Dedifferentiated amniotic fluid mesenchymal stem cell (primary cell): ENCODE measurements at regions not wholly inside any gene's neighbourhood (a gene's known extent, or its start where the extent isn't known, plus 50 kb on each side); places are given as distances from the start of the nearest gene placed in this dataset.
"Not testable (repeated sequence)": the region's sequence is repeated elsewhere in the genome, so short reads cannot be mapped to it uniquely, and the experiment has no call there.

ENCODE experiments used
- DNase-seq: peaks from one replicate; pipeline ENCODE4 v3.0.0-alpha.2; 2016; ENCODE audit errors: extremely low spot score

- DNase-seq, result no peak
These were observed 609.6 kb downstream of the PKHD1 start for GRCh38 chr6:51477711-51478311.

- no peak for DNase-seq
These were observed 608.1 kb downstream of the PKHD1 start for GRCh38 chr6:51479296-51479695.

- DNase-seq, result no peak
These were observed 607.4 kb downstream of the PKHD1 start for GRCh38 chr6:51480040-51480439.

- not testable (repeated sequence) for DNase-seq
These were observed 601.5 kb downstream of the PKHD1 start for GRCh38 chr6:51485869-51486268.

- DNase-seq, result no peak
These were observed 599.5 kb downstream of the PKHD1 start for GRCh38 chr6:51487937-51488336.

- no peak for DNase-seq
These were observed 598.3 kb downstream of the PKHD1 start for GRCh38 chr6:51489133-51489532.

- no peak for DNase-seq
These were observed 597.3 kb downstream of the PKHD1 start for GRCh38 chr6:51490101-51490500.

- no peak for DNase-seq
These were observed 593.1 kb downstream of the PKHD1 start for GRCh38 chr6:51494342-51494741.

GRCh38 chr6:51495096-51495495 is 592.3 kb downstream of the PKHD1 start:
- no peak for DNase-seq

GRCh38 chr6:51495610-51496396 is 591.6 kb downstream of the PKHD1 start:
- DNase-seq, result no peak

GRCh38 chr6:51502996-51503395 is 584.4 kb downstream of the PKHD1 start:
- DNase-seq, result no peak

GRCh38 chr6:51505434-51505833 is 582.0 kb downstream of the PKHD1 start:
- no peak for DNase-seq

- DNase-seq, result no peak
These were observed 577.8 kb downstream of the PKHD1 start for GRCh38 chr6:51509597-51509996.

GRCh38 chr6:51511081-51511480 is 576.3 kb downstream of the PKHD1 start:
- DNase-seq, result no peak

- DNase-seq, result no peak
These were observed 573.3 kb downstream of the PKHD1 start for GRCh38 chr6:51513891-51514747.

- no peak for DNase-seq
These were observed 572.5 kb downstream of the PKHD1 start for GRCh38 chr6:51514748-51515402.

GRCh38 chr6:51526049-51526448 is 561.4 kb downstream of the PKHD1 start:
- no peak for DNase-seq

GRCh38 chr6:51526922-51527321 is 560.5 kb downstream of the PKHD1 start:
- no peak for DNase-seq

- DNase-seq, result no peak
These were observed 558.9 kb downstream of the PKHD1 start for GRCh38 chr6:51528556-51528955.

GRCh38 chr6:51529240-51529639 is 558.2 kb downstream of the PKHD1 start:
- DNase-seq, result no peak

- DNase-seq, result no peak
These were observed 555.8 kb downstream of the PKHD1 start for GRCh38 chr6:51531623-51532022.

- no peak for DNase-seq
These were observed 553.5 kb downstream of the PKHD1 start for GRCh38 chr6:51533962-51534361.
